IMR-90 (cell line): ENCODE measurements at regions not wholly inside any gene's neighbourhood (a gene's known extent, or its start where the extent isn't known, plus 50 kb on each side); places are given as distances from the start of the nearest gene placed in this dataset.

Experiments used
- ATAC-seq: fragments of 200-7000 bp; cut with Tn5 transposase; 2 replicates; pipeline ENCODE4 v1.9.1; 2020; ENCODE audit warnings: low read depth, mild to moderate bottlenecking, moderate library complexity
- BruUV-seq: library from RNA; stranded (reverse); fragments of 400-500 nt; replicated peaks from 2 replicates; lab custom pipeline; 2021; lab: Mats Ljungman, UMichigan
- CTCF ChIA-PET: fragments of 300-600 bp; formaldehyde crosslinking; extraction: SDS; loops from one replicate; lab custom pipeline; 2021; ENCODE audit warnings: antibody characterized with exemption; lab: Yijun Ruan, JAX
- POLR2A ChIA-PET: fragments of 300-600 bp; sonication (Branson Sonifier 250); formaldehyde crosslinking; loops from one replicate; lab custom pipeline; 2022; ENCODE audit warnings: antibody characterized with exemption; ENCODE audit not compliant: unreplicated experiment; lab: Charles Lee
- DNase-seq: peaks from one replicate; pipeline ENCODE4 v3.0.0; 2013
- H2AFZ ChIP-seq: replicated peaks from 2 replicates; pipeline ENCODE3; 2013; ENCODE audit warnings: low read length, mild to moderate bottlenecking; ENCODE audit not compliant: poor library complexity
- H2AK5ac ChIP-seq: 2 replicates; pipeline ENCODE4 v1.6.1; 2013; ENCODE audit warnings: low read depth, low read length, inconsistent platforms
- H2AK9ac ChIP-seq: replicated peaks from 2 replicates; pipeline ENCODE3; 2013; ENCODE audit warnings: mild to moderate bottlenecking, low read depth, low read length, moderate library complexity; ENCODE audit not compliant: poor library complexity
- H2BK120ac ChIP-seq: 2 replicates; pipeline ENCODE4 v1.6.1; 2013; ENCODE audit warnings: low read depth, low read length, inconsistent platforms
- H2BK15ac ChIP-seq: 3 replicates; pipeline ENCODE4 v1.6.1; 2013; ENCODE audit warnings: low read depth, low read length, inconsistent platforms
- H2BK20ac ChIP-seq: 2 replicates; pipeline ENCODE4 v1.6.1; 2013; ENCODE audit warnings: low read depth, mild to moderate bottlenecking, inconsistent platforms, low read length, moderate library complexity
- H2BK5ac ChIP-seq: 2 replicates; pipeline ENCODE4 v1.6.1; 2013; ENCODE audit warnings: mild to moderate bottlenecking, low read depth, low read length, inconsistent platforms; ENCODE audit not compliant: poor library complexity, severe bottlenecking
- H3K14ac ChIP-seq: replicated peaks from 2 replicates; pipeline ENCODE4 v1.6.1; 2013; ENCODE audit warnings: low read depth, low read length, inconsistent platforms
- H3K18ac ChIP-seq: 2 replicates; pipeline ENCODE4 v1.6.1; 2013; ENCODE audit warnings: low read depth, low read length, control low read depth
- H3K23ac ChIP-seq: 2 replicates; pipeline ENCODE4 v1.6.1; 2013; ENCODE audit warnings: low read depth, low read length, inconsistent platforms
- H3K27ac ChIP-seq: 2 replicates; pipeline ENCODE4 v1.5.1; 2013; ENCODE audit warnings: mild to moderate bottlenecking, control low read depth, low read length; ENCODE audit not compliant: insufficient read depth
- H3K27me3 ChIP-seq: 2 replicates; pipeline ENCODE4 v1.6.1; 2013; ENCODE audit warnings: low read length; ENCODE audit not compliant: control insufficient read depth, insufficient read depth
- H3K36me3 ChIP-seq: 2 replicates; pipeline ENCODE4 v1.6.1; 2013; ENCODE audit warnings: low read length, mixed read lengths; ENCODE audit not compliant: control insufficient read depth, insufficient read depth
- H3K4ac ChIP-seq: 2 replicates; pipeline ENCODE4 v1.6.1; 2013; ENCODE audit warnings: low read depth, low read length, inconsistent platforms
- H3K4me1 ChIP-seq: 2 replicates; pipeline ENCODE4 v1.6.1; 2013; ENCODE audit warnings: low read length, mixed read lengths; ENCODE audit not compliant: control insufficient read depth, insufficient read depth
- H3K4me2 ChIP-seq: 2 replicates; pipeline ENCODE4 v1.6.1; 2013; ENCODE audit warnings: low read depth, mild to moderate bottlenecking, control low read depth, low read length, moderate library complexity
- H3K4me3 ChIP-seq: 2 replicates; pipeline ENCODE4 v1.5.1; 2013; ENCODE audit warnings: low read depth, mild to moderate bottlenecking, control low read depth, low read length, moderate library complexity; ENCODE audit not compliant: insufficient read depth
- H3K56ac ChIP-seq: 2 replicates; pipeline ENCODE4 v1.6.1; 2013; ENCODE audit warnings: low read length, inconsistent platforms; ENCODE audit not compliant: insufficient read depth; ENCODE audit errors: extremely low read depth
- H3K79me1 ChIP-seq, 2 experiments: 2 replicates each; pipeline ENCODE4 v1.6.1; 2013; ENCODE audit warnings: low read length in 2 of 2, inconsistent platforms in 1 of 2, low read depth in 1 of 2
- H3K9ac ChIP-seq: 2 replicates; pipeline ENCODE4 v1.6.1; 2013; ENCODE audit warnings: low read depth, low read length, control low read depth
- H3K9me1 ChIP-seq: 2 replicates; pipeline ENCODE4 v1.6.1; 2013; ENCODE audit warnings: low read length, inconsistent platforms; ENCODE audit not compliant: insufficient read depth
- H3K9me3 ChIP-seq: 2 replicates; pipeline ENCODE4 v1.6.1; 2013; ENCODE audit warnings: low read length; ENCODE audit not compliant: control insufficient read depth, insufficient read depth
- H4K20me1 ChIP-seq: 2 replicates; pipeline ENCODE4 v1.6.1; 2013; ENCODE audit warnings: low read length, inconsistent platforms; ENCODE audit not compliant: insufficient read depth
- H4K5ac ChIP-seq: 2 replicates; pipeline ENCODE4 v1.6.1; 2013; ENCODE audit warnings: mild to moderate bottlenecking, low read depth, low read length, control low read depth
- H4K8ac ChIP-seq, 2 experiments: 2 replicates each; pipeline ENCODE4 v1.6.1; 2013; ENCODE audit warnings: low read depth in 2 of 2, low read length in 2 of 2, control low read depth in 1 of 2, inconsistent platforms in 1 of 2
- H4K91ac ChIP-seq: 2 replicates; pipeline ENCODE4 v1.6.1; 2013; ENCODE audit warnings: low read depth, low read length, inconsistent platforms; ENCODE audit not compliant: insufficient read depth
- BHLHE40 ChIP-seq: fragments of 150-350 bp; IDR thresholded peaks from 2 replicates; pipeline ENCODE4 v1.6.1; 2016; ENCODE audit warnings: mild to moderate bottlenecking, low read depth, low read length
- CEBPB ChIP-seq: IDR thresholded peaks from 2 replicates; pipeline ENCODE4 v1.6.1; 2012; ENCODE audit warnings: low read depth, low read length, improper control_type of control experiment
- CHD1 ChIP-seq: IDR thresholded peaks from 2 replicates; pipeline ENCODE4 v1.6.1; 2012; ENCODE audit warnings: low read depth, low read length, improper control_type of control experiment
- ELK1 ChIP-seq: fragments of 150-350 bp; IDR thresholded peaks from 2 replicates; pipeline ENCODE4 v1.6.1; 2016; ENCODE audit warnings: low read depth, mild to moderate bottlenecking, low read length, moderate library complexity, borderline replicate concordance
- FOS ChIP-seq: fragments of 150-350 bp; IDR thresholded peaks from 2 replicates; pipeline ENCODE4 v1.6.1; 2016; ENCODE audit warnings: low read depth, low read length
- MAZ ChIP-seq: IDR thresholded peaks from 2 replicates; pipeline ENCODE4 v1.6.1; 2012; ENCODE audit warnings: low read depth, mild to moderate bottlenecking, low read length, improper control_type of control experiment, moderate library complexity, borderline replicate concordance
- MXI1 ChIP-seq: IDR thresholded peaks from 2 replicates; pipeline ENCODE4 v1.6.1; 2012; ENCODE audit warnings: low read depth, mild to moderate bottlenecking, low read length, moderate library complexity, borderline replicate concordance
- NFE2L2 ChIP-seq: fragments of 150-350 bp; IDR thresholded peaks from 2 replicates; pipeline ENCODE4 v1.6.1; 2016; ENCODE audit warnings: low read depth, mild to moderate bottlenecking, low read length
- RAD21 ChIP-seq: IDR thresholded peaks from 2 replicates; pipeline ENCODE4 v1.6.1; 2012; ENCODE audit warnings: low read length, improper control_type of control experiment
- RCOR1 ChIP-seq: IDR thresholded peaks from 2 replicates; pipeline ENCODE4 v1.6.1; 2012; ENCODE audit warnings: mild to moderate bottlenecking, low read length, improper control_type of control experiment; ENCODE audit not compliant: insufficient replicate concordance
- RFX5 ChIP-seq: IDR thresholded peaks from 2 replicates; pipeline ENCODE4 v1.8.0; 2012; ENCODE audit warnings: low read depth, mild to moderate bottlenecking, low read length, moderate library complexity
- SMC3 ChIP-seq: fragments of 150-350 bp; IDR thresholded peaks from 2 replicates; pipeline ENCODE4 v1.6.1; 2016; ENCODE audit warnings: low read depth, mild to moderate bottlenecking, antibody characterized with exemption, low read length, moderate library complexity
- WGBS, 2 experiments: methylation state at CpG; one replicate each; pipeline versions ENCODE4 v1.1.5 to v1.1.7; 2013; ENCODE audit warnings: missing lambda C conversion rate in 2 of 2; ENCODE audit not compliant: insufficient read length in 1 of 2; ENCODE audit errors: extremely low coverage in 2 of 2; 5-methylcytosine and 5-hydroxymethylcytosine counted together
- dilution Hi-C: fragments of 300-500 bp; cut with HindIII; formaldehyde crosslinking; loops from one replicate; pipeline ENCODE4 v1.14.3; 2018; ENCODE audit warnings: low sequenced_read_pairs; ENCODE audit not compliant: unreplicated experiment
- in situ Hi-C: fragments of 300-500 bp; cut with MboI; formaldehyde crosslinking; loops from 3 replicates; pipeline ENCODE4 v1.14.3; 2019; ENCODE audit warnings: low sequenced_read_pairs, inconsistent platforms, mixed read lengths
- intact Hi-C: fragments of 100-400 bp; cut with micrococcal nuclease; formaldehyde crosslinking; loops from 2 replicates; pipeline ENCODE4 v1.10.0; 2022
- TF ChIP-seq, protein P1 (sequence below): fragments of 150-350 bp; IDR thresholded peaks from 2 replicates; pipeline ENCODE4 v1.6.1; 2017; ENCODE audit warnings: mild to moderate bottlenecking, antibody characterized with exemption, low read length, low read depth
- TF ChIP-seq, protein P2 (sequence below): conservative IDR thresholded peaks from 2 replicates; pipeline ENCODE4 v1.5.1; 2012; ENCODE audit warnings: mild to moderate bottlenecking, low read depth, low read length, improper control_type of control experiment

GRCh38 chr17:36868777-36869176 is 68.5 kb upstream of the LHX1 start:
- Histone ChIP-seq H3K4me3 (no peak overlapping the region), H3K56ac (no peak overlapping the region), H3K27ac (no peak overlapping the region), H4K91ac (no peak overlapping the region), H2AFZ (no peak overlapping the region), H2BK5ac (no peak overlapping the region), H4K5ac (no peak overlapping the region), H2AK9ac (no peak overlapping the region), H3K27me3 (peaks cover 37% of the 10 kb centered on the region), H2BK120ac (no peak overlapping the region), H3K4me2 (no peak overlapping the region), H3K9me1 (no peaks in the 10 kb centered on the region), H4K8ac (no peak overlapping the region), H2AK5ac (no peak overlapping the region), H3K4me1 (no peaks in the 10 kb centered on the region), H3K9ac (no peak overlapping the region), H4K20me1 (no peaks in the 10 kb centered on the region), H2BK15ac (no peak overlapping the region), H3K36me3 (no peaks in the 10 kb centered on the region), H3K23ac (no peak overlapping the region), H3K18ac (no peak overlapping the region), H3K79me1 (no peaks in the 10 kb centered on the region), H3K9me3 (peaks cover 2% of the 10 kb centered on the region; the same call in 1 of the 2 replicates), H2BK20ac (no peak overlapping the region), H3K4ac (no peak overlapping the region), H3K14ac (no peak overlapping the region)
- ATAC-seq (no peak), DNase-seq (no peak)
- WGBS, 2 experiments: 51% methylated on average over 4 of the region's 10 CpGs; no CpG with 5 or more reads in 1 of the 2 experiments
- intact Hi-C loops: no loop called here
- POLR2A ChIA-PET: no interaction called here
- in situ Hi-C loops: no loop called here
- TF ChIP-seq, protein P1, sequence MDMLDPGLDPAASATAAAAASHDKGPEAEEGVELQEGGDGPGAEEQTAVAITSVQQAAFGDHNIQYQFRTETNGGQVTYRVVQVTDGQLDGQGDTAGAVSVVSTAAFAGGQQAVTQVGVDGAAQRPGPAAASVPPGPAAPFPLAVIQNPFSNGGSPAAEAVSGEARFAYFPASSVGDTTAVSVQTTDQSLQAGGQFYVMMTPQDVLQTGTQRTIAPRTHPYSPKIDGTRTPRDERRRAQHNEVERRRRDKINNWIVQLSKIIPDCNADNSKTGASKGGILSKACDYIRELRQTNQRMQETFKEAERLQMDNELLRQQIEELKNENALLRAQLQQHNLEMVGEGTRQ: no peak
- TF ChIP-seq SMC3 (no peak), RCOR1 (no peak), RAD21 (no peak), BHLHE40 (no peak), MAZ (no peak), NFE2L2 (no peak), RFX5 (no peak), FOS (no peak), CHD1 (no peak), CEBPB (no peak), ELK1 (no peak), MXI1 (no peak)
- TF ChIP-seq, protein P2, sequence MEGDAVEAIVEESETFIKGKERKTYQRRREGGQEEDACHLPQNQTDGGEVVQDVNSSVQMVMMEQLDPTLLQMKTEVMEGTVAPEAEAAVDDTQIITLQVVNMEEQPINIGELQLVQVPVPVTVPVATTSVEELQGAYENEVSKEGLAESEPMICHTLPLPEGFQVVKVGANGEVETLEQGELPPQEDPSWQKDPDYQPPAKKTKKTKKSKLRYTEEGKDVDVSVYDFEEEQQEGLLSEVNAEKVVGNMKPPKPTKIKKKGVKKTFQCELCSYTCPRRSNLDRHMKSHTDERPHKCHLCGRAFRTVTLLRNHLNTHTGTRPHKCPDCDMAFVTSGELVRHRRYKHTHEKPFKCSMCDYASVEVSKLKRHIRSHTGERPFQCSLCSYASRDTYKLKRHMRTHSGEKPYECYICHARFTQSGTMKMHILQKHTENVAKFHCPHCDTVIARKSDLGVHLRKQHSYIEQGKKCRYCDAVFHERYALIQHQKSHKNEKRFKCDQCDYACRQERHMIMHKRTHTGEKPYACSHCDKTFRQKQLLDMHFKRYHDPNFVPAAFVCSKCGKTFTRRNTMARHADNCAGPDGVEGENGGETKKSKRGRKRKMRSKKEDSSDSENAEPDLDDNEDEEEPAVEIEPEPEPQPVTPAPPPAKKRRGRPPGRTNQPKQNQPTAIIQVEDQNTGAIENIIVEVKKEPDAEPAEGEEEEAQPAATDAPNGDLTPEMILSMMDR: no peak
- dilution Hi-C loops: no loop called here
- CTCF ChIA-PET: interaction anchor here (0.6 kb wide), 1 partner anchor 20 kb away, joined by 3 read pairs; no protein-coding TSS in a partner anchor
- BruUV-seq: no TSS peak
